Cerebellar cortex (tissue), 1 donor: ENCODE measurements at regions not wholly inside any gene's neighbourhood (a gene's known extent, or its start where the extent isn't known, plus 50 kb on each side); places are given as distances from the start of the nearest gene placed in this dataset.
A peak's percentile ranks its signal among the peaks of the same experiment; 100 is the strongest.
"Not testable (repeated sequence)": the region's sequence is repeated elsewhere in the genome, so short reads cannot be mapped to it uniquely, and the experiment has no call there.

Source experiments
- DNase-seq: peaks from one replicate; pipeline ENCODE4 v3.0.0-alpha.2; 2015; ENCODE audit warnings: low spot score

- DNase-seq: peak; percentile 71
Measured at GRCh38 chr5:102664616-102665335, 90.3 kb upstream of the PAM start.

GRCh38 chr5:102666164-102666946 is 88.8 kb upstream of the PAM start:
- DNase-seq: peak; percentile 75

DNA sequence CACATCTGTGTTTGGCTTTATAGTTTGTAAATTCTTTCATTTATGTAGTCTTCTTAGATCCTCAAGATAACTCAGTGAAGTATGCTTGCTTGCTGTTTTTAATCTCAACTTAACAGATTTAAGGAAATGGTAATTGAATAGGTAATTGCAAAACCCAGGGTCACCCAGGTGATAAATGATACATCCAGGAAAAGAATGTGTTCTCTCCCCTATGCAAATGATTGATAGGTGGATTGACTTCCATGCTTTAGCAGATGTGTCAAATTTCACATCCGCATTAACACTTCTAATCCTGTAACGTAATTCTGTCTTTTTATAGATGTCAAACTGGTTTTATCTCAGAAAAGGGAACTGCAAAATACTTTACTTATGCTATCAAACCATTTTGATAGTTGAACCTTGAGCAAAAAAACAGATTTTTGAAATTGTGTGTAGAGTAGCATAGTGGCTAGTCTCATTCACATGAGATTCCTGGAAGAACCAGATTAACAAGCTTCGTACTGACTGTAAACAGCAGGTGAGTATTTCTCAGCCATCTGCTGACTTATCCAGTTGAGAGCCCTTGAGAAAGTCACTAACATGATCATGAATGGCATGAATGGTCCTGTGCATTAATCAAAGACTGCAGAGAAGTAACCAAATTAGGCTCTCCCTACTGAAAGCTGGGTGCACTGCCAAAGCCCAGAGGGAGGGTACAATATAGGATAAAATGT is 86.7 kb upstream of the PAM start:
- DNase-seq: peak; percentile 39

- DNase-seq: no peak
Measured at GRCh38 chr5:102670224-102670836, 84.8 kb upstream of the PAM start.

DNA sequence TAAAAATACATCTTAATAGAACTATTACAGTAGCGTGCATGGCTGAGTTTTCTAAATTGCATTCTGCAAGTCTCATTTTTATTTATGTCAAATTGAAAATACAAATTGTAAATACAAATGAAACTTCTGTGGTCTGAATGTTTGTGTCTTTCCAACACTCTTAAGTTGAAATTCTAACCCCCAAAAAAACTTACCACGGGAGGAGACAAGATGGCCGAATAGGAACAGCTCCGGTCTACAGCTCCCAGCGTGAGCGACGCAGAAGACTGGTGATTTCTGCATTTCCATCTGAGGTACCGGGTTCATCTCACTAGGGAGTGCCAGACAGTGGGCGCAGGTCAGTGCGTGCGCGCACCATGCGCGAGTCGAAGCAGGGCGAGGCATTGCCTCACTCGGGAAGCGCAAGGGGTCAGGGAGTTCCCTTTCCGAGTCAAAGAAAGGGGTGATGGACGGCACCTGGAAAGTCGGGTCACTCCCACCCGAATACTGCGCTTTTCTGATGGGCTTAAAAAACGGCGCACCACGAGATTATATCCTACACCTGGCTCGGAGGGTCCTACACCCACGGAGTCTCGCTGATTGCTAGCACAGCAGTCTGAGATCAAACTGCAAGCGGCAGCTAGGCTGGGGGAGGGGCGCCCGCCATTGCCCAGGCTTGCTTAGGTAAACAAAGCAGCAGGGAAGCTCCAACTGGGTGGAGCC is 83.9 kb upstream of the PAM start:
- DNase-seq: not testable (repeated sequence)

- no peak for DNase-seq
Measured at GRCh38 chr5:102678267-102679058, 76.6 kb upstream of the PAM start.

- peak; percentile 82 for DNase-seq
Measured at GRCh38 chr5:102681403-102681983, 73.6 kb upstream of the PAM start.

DNA sequence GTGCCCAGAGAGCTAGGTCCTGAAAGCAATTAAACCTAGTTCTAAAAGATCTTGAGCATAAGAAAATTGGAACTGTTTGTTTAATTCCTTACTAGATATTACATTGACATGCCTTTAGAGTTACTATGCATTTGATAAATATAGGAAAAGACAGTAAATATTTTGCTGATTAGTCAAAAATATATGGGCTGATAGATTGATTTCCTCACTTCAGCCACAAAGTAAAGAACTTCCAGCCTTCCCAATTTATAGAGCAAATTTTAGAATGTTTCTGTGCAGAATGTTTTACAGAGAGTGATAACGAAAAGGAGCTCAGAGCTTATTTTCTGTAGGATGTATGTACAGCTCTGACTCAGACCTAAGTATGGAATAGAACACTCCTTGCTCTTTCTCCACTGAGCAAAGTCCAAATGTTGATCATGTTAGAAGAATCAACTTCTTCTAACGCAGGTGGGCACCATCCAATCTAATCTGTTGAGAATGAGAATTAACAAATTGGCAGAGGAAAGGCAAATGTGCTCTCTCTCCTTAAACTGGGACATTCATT is 72.9 kb upstream of the PAM start:
- no peak for DNase-seq

DNA sequence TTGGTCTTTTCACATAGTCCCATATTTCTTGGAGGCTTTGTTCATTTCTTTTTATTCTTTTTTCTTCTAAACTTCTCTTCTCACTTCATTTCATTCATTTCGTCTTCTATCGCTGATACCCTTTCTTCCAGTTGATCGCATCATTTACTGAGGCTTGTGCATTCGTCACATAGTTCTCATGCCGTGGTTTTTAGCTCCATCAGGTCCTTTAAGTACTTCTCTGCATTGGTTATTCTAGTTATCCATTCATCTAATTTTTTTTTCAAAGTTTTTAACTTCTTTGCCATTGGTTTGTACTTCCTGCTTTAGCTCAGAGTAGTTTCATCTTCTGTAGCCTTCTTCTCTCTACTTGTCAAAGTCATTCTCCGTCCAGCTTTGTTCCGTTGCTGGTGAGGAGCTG is 67.0 kb upstream of the PAM start:
- DNase-seq: not testable (repeated sequence)

- DNase-seq: not testable (repeated sequence)
Measured at GRCh38 chr5:102688581-102689342, 66.3 kb upstream of the PAM start.

DNA sequence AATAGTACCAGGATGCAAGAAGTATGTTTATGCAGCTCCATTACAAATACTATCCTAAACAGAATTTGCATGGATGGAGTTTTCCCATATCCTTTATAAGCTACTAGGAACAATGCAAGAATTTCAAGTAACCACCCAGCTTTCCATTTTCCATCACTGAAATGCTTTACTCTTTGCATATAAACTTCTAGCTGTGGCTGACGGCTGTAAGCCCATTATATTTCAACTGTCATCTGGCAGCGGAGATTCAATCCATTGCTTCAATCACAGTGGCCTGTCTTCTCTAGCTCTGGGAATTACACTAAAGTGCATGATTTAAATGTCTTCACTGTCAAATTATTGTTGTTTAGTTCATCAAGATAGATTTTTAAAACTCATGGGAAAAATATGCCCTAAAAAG is 64.2 kb upstream of the PAM start:
- DNase-seq: no peak

GRCh38 chr5:102691434-102691833 is 63.7 kb upstream of the PAM start:
- DNase-seq: no peak

DNA sequence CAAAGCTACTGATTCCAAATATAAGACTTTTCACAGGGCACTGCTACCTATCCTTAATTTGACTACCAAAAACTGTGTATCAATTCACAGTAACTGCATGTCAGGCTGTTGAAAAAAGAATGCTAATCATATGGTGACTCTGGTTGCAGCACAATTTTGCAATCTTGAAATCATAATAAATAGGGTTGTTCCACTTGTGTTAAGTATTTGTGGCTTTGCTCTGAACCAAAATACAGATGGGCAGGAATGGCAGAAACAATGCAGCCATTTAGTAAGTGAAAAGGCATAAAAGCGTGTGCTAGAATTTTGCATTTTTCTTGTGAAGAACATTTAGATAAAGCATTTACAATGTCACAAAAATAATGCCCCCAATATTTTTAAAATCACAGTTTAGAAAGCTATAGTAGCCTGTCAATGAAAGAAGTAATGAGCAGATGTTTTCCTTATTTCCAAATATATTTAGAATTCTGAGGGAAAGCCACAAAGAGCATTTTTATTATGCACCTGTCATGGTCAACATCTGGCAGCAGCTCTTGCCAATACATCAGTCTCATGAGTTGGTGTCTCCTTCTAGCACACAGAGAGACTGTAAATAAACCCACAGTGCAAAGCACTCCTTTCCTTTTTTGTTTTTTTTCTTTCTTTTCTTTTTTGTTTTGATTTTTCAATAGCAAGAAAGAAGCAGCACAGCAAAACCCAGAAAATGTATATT is 54.8 kb upstream of the PAM start:
- DNase-seq: no peak

GRCh38 chr5:102700916-102701315 is 54.2 kb upstream of the PAM start:
- DNase-seq: no peak

DNA sequence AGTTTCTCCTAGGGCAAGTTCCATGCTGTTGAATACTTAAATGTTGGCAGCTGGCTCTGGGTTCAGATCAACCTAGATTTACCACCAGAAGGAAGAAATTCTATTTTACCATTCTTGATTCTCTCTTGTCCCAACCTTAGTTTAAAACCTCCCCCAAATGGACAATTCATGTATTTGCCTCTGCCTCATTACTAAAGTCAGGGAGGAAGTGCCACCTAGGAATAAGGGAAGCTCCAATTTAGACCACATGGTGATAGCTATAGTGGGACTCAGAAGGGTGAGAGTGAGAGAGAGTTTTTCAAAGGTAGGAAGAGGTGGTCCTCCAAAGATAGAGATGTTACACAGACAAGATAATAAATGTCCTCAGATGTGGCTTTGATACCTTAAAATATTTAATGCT is 53.4 kb upstream of the PAM start:
- no peak for DNase-seq
